ENCODE measurements at regions not wholly inside any gene's neighbourhood (a gene's known extent, or its start where the extent isn't known, plus 50 kb on each side); places are given as distances from the start of the nearest gene placed in this dataset.

- intact Hi-C loops (cut with DNase I), result no loop called here
- WGBS, 4 donors, result 48 to 66% (median 57%) methylated on average over 2 to 3 of the region's 3 CpGs
- Histone ChIP-seq H3K9me3 (replicated peaks in 1 of 3) (no peaks in the 10 kb centered on the region), H3K27me3 (no peaks in the 10 kb centered on the region), H3K27ac (no peak overlapping the region), H3K36me3 (replicated peaks in 1 of 2) (no peaks in the 10 kb centered on the region), H3K4me1 (replicated peaks in 1 of 2) (peaks cover 0 to 6% of the 10 kb centered on the region in 2 donors), H3K4me3 (no peak overlapping the region)
- TF ChIP-seq CTCF (IDR thresholded peaks at IDR 0.05), result no peak
- TF ChIP-seq POLR2A (IDR thresholded peaks at IDR 0.05), result no peak
- no peak for DNase-seq
Observed at GRCh38 chr2:160650196-160651118, 156.8 kb upstream of the RBMS1 start.

GRCh38 chr2:160651416-160652200, 158.0 kb upstream of the RBMS1 start:
- Histone ChIP-seq H3K27ac (peak overlapping the region in 1 of 5 donors; percentile 20), H3K36me3 (replicated peaks in 1 of 2) (no peaks in the 10 kb centered on the region), H3K9me3 (replicated peaks in 1 of 3) (no peaks in the 10 kb centered on the region), H3K27me3 (peaks cover 4% of the 10 kb centered on the region), H3K4me1 (replicated peaks in 1 of 2) (peaks cover 0 to 6% of the 10 kb centered on the region in 2 donors), H3K4me3 (no peak overlapping the region)
- TF ChIP-seq POLR2A (IDR thresholded peaks at IDR 0.05), result no peak
- TF ChIP-seq CTCF (IDR thresholded peaks at IDR 0.05), result no peak
- no peak for DNase-seq
- 56 to 72% (median 69%) methylated on average over 4 of the region's 4 CpGs for WGBS, 4 donors
- intact Hi-C loops (cut with DNase I), result no loop called here

- no peak for DNase-seq
- H3K36me3 ChIP-seq (replicated peaks in 1 of 2), result no peaks in the 10 kb centered on the region
- peak overlapping the region in 1 of 5 donors; percentile 20 for H3K27ac ChIP-seq
- no peaks in the 10 kb centered on the region for H3K9me3 ChIP-seq (replicated peaks in 1 of 3)
- intact Hi-C loops (cut with DNase I), result no loop called here
- TF ChIP-seq POLR2A (IDR thresholded peaks at IDR 0.05) (no peak), CTCF (IDR thresholded peaks at IDR 0.05) (no peak)
- 54 to 69% (median 58%) methylated on average over 5 of the region's 5 CpGs for WGBS, 4 donors
- peaks cover 4% of the 10 kb centered on the region for H3K27me3 ChIP-seq
- no peak overlapping the region for H3K4me3 ChIP-seq
- H3K4me1 ChIP-seq (replicated peaks in 1 of 2), result peaks cover 0 to 6% of the 10 kb centered on the region in 2 donors
Observed at GRCh38 chr2:160652236-160652635, 158.6 kb upstream of the RBMS1 start.

GRCh38 chr2:160657196-160657595, 163.6 kb upstream of the RBMS1 start:
- peak in 2 of 7 donors; percentile 19 to 36 for DNase-seq
- TF ChIP-seq CTCF (IDR thresholded peaks at IDR 0.05) (no peak), POLR2A (IDR thresholded peaks at IDR 0.05) (no peak)
- intact Hi-C loops (cut with DNase I), result no loop called here
- Histone ChIP-seq H3K36me3 (replicated peaks in 1 of 2) (no peaks in the 10 kb centered on the region), H3K4me1 (replicated peaks in 1 of 2) (peaks cover 0 to under 1% of the 10 kb centered on the region in 2 donors), H3K4me3 (no peak overlapping the region), H3K27ac (peak overlapping the region in 1 of 5 donors; percentile 14), H3K9me3 (replicated peaks in 1 of 3) (no peaks in the 10 kb centered on the region), H3K27me3 (peaks cover 4% of the 10 kb centered on the region)
- 50 to 77% (median 65%) methylated on average over 1 of the region's 1 CpG for WGBS, 4 donors
